HK-2 (cell line): ENCODE measurements at regions not wholly inside any gene's neighbourhood (a gene's known extent, or its start where the extent isn't known, plus 50 kb on each side); places are given as distances from the start of the nearest gene placed in this dataset.
A peak's percentile ranks its signal among the peaks of the same experiment; 100 is the strongest.

Experiments
- DNase-seq: peaks from one replicate; pipeline ENCODE4 v3.0.0-alpha.2; 2018; ENCODE audit not compliant: unreplicated experiment

DNA sequence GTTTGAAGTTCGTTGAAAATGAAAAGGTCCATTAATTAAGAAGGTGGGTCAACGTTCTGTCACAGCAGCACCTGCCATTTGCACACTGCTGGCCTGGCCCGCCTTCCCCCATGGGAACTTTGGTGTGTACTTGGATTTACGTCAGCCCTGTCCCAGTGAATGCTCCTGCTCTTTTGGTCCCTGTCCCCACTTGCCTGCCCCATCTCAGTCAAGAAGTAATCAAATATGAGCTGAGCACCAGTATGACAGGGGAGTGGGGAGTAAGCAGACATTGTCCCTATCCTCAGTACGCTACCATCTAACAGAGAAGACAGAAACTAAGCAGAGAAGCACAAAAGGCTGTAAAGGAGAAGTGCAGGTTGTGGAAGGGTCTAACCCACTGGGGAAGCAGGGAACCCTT lies 65.1 kb downstream of the SLC4A3 start:
- no peak for DNase-seq

GRCh38 chr2:219695145-219695709 lies 67.8 kb downstream of the SLC4A3 start:
- no peak for DNase-seq

DNA sequence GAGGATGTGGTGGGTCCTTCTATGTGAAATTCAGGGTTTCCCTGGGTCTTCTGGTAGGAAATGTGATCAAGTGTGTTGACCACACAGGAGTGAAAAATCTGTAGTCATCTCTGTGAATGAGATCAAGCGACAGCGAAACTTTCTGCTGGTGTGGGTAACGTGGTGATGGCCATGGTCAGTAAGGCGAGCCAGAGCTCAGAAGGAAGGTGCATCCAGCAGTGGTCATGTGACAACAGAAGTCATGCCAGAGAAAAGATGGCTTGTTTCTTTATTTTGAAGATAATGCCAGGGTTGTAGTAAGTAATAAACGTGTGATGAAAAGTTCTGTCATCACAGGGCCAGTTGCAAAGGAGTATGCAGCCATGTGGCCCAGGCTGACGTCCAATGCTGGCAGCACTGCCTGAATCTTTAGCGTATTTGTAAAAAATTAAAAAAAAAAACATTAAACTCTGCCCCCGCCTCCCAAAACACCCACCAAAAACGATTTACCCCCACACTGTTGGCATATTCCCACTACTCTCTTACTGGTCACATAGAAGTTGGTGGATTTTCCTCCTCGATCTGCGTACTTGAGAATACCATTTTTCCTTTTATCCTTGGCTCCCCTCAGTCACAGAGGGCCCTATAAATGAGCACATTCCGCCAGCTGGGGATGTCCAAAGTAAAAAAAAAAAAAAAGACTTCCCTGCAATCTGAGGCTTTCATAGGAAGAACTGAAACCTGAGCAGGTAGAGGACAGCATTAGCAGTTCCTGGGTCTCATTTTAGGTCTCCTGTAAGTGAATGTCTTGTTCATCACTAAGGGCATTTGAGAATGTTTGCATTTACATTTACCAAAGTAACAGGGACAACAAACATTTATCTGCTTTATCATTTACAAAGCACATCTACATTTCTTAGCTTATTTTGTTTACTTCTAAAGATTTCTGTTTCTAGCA lies 70.6 kb downstream of the SLC4A3 start:
- DNase-seq = no peak

DNA sequence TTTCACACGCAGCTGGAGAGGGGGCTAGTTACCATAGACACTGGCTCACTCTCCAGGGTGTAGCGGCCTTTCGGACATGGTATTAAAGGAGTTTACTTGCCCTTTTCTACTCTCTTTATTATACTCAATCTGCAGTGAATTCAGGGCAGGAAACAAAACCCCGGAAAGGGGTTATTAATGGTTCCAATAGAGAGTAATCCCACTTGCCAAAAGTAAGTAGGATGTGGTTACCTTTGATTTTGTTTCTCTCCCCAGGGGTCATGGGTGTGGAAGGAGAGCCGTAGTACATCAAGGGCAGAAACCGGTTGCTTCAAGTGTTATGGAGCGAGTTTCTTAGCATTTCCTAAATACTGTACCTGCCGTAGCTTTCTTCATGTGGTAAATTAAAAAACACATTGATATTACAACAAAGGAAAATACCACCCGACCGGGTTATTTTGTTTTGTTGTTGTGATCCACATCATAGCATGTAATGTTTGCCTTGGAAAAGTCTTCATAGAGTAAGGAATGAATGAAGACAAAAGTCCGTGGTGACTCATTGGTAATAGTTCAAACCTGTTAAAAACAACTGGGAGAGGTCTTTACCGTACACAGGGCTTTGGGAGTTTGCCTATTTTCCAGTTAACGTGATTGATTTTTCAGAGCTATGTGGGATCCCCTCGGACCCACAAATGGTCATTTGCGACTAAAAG lies 71.5 kb downstream of the SLC4A3 start:
- DNase-seq = no peak

DNA sequence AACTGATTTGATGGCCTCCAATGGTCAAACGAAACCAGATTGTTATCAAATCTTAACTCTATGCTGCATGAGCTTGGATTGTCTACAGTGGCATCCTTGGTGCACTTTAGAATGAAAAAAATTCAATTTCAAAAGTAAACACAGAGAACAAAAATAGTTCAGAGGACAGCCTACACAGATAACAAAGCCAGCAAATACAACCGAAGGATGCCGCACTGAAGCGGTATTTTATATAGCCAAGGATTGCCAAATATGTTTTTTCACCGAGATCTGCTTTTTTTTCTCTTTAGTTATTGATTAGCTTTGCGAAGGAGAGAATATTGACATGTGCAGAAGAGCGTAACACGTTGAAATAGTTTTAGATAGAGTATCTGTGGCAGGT lies 72.0 kb downstream of the SLC4A3 start:
- no peak for DNase-seq

GRCh38 chr2:219701847-219702634 lies 74.6 kb downstream of the SLC4A3 start:
- DNase-seq = no peak

- DNase-seq = no peak
These were observed 75.5 kb downstream of the SLC4A3 start for GRCh38 chr2:219702796-219703545.

- no peak for DNase-seq
These were observed 77.4 kb downstream of the SLC4A3 start for GRCh38 chr2:219704878-219705277.

- no peak for DNase-seq
These were observed 79.4 kb downstream of the SLC4A3 start for GRCh38 chr2:219706823-219707281.

- no peak for DNase-seq
These were observed 80.3 kb downstream of the SLC4A3 start for GRCh38 chr2:219707496-219708285.

GRCh38 chr2:219709331-219709761 lies 81.9 kb downstream of the SLC4A3 start:
- no peak for DNase-seq

- DNase-seq = no peak
These were observed 85.7 kb downstream of the SLC4A3 start for GRCh38 chr2:219713110-219713509.

GRCh38 chr2:219714681-219715400 lies 87.4 kb downstream of the SLC4A3 start:
- DNase-seq = no peak

DNA sequence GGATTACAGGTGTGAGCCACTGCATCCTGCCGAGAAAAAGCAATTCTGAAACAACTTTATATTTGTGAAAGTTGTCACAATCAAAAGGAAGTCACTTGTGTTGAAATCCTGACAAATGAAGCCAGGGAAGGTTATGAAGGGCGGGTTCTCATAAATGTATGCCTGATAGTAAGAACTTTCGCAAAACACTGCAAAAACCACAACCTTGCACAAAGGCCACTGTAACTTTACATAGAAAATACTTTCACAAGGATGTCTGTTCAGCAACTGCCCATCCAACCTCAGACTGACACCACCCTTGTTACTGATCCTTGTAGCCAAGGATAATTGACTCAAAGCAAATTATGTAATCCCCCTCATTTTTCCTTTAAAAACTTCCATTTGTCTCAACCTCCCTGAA lies 90.6 kb downstream of the SLC4A3 start:
- no peak for DNase-seq

GRCh38 chr2:219719521-219719920 lies 92.1 kb downstream of the SLC4A3 start:
- no peak for DNase-seq

GRCh38 chr2:219720956-219721355 lies 93.5 kb downstream of the SLC4A3 start:
- DNase-seq = no peak

- peak; percentile 66 for DNase-seq
These were observed 94.9 kb downstream of the SLC4A3 start for GRCh38 chr2:219722276-219722879.

- no peak for DNase-seq
These were observed 95.9 kb downstream of the SLC4A3 start for GRCh38 chr2:219723311-219723710.

- DNase-seq = no peak
These were observed 97.2 kb downstream of the SLC4A3 start for GRCh38 chr2:219724628-219725027.
